IMR-90 (cell line): ENCODE measurements at regions not wholly inside any gene's neighbourhood (a gene's known extent, or its start where the extent isn't known, plus 50 kb on each side); places are given as distances from the start of the nearest gene placed in this dataset.

ENCODE experiments used
- CHD1 ChIP-seq: IDR thresholded peaks from 2 replicates; pipeline ENCODE4 v1.6.1; 2012; ENCODE audit warnings: low read depth, low read length, improper control_type of control experiment
- POLR2A ChIP-seq: IDR thresholded peaks from 2 replicates; pipeline ENCODE4 v1.6.1; 2012; ENCODE audit warnings: mild to moderate bottlenecking, low read depth, low read length
- TF ChIP-seq, protein P1 (sequence below): conservative IDR thresholded peaks from 2 replicates; pipeline ENCODE4 v1.5.1; 2012; ENCODE audit warnings: mild to moderate bottlenecking, low read depth, low read length, improper control_type of control experiment

DNA sequence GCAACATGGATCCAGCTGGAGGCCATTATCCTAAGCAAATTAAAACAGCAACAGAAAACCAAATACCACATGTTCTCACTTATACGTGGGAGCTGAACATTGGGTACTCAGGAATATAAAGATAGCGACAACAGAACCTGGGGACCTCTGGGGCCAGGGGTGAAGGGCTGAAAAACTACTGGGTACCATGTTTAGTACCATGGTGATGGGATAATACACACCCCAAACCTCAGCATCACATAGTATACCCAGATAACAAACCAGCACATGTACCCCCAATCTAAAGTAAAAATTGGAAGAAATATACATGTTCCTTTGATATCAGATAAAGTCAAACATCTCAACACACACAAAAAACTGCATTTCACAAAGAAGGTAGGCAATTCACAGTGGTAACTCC lies 876.2 kb downstream of the TBL1XR1 start:
- TF ChIP-seq, protein P1, sequence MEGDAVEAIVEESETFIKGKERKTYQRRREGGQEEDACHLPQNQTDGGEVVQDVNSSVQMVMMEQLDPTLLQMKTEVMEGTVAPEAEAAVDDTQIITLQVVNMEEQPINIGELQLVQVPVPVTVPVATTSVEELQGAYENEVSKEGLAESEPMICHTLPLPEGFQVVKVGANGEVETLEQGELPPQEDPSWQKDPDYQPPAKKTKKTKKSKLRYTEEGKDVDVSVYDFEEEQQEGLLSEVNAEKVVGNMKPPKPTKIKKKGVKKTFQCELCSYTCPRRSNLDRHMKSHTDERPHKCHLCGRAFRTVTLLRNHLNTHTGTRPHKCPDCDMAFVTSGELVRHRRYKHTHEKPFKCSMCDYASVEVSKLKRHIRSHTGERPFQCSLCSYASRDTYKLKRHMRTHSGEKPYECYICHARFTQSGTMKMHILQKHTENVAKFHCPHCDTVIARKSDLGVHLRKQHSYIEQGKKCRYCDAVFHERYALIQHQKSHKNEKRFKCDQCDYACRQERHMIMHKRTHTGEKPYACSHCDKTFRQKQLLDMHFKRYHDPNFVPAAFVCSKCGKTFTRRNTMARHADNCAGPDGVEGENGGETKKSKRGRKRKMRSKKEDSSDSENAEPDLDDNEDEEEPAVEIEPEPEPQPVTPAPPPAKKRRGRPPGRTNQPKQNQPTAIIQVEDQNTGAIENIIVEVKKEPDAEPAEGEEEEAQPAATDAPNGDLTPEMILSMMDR = no peak
- TF ChIP-seq POLR2A = no peak
- no peak for TF ChIP-seq CHD1
